Fibroblast of peridontal ligament (primary cell): ENCODE measurements at regions not wholly inside any gene's neighbourhood (a gene's known extent, or its start where the extent isn't known, plus 50 kb on each side); places are given as distances from the start of the nearest gene placed in this dataset.
"Not testable (repeated sequence)": the region's sequence is repeated elsewhere in the genome, so short reads cannot be mapped to it uniquely, and the experiment has no call there.

ENCODE experiments used
- DNase-seq: peaks from one replicate; pipeline ENCODE4 v3.0.0-alpha.2; 2010; ENCODE audit errors: extremely low read depth

- no peak for DNase-seq
Observed at GRCh38 chr20:29296256-29297230, 1960.9 kb upstream of the DEFB115 start.

- DNase-seq, result no peak
Observed at GRCh38 chr20:29297411-29298270, 1959.8 kb upstream of the DEFB115 start.

- DNase-seq, result no peak
Observed at GRCh38 chr20:29298271-29298590, 1959.2 kb upstream of the DEFB115 start.

- DNase-seq, result no peak
Observed at GRCh38 chr20:29298759-29299613, 1958.5 kb upstream of the DEFB115 start.

GRCh38 chr20:29299811-29300578 is 1957.5 kb upstream of the DEFB115 start:
- no peak for DNase-seq

DNA sequence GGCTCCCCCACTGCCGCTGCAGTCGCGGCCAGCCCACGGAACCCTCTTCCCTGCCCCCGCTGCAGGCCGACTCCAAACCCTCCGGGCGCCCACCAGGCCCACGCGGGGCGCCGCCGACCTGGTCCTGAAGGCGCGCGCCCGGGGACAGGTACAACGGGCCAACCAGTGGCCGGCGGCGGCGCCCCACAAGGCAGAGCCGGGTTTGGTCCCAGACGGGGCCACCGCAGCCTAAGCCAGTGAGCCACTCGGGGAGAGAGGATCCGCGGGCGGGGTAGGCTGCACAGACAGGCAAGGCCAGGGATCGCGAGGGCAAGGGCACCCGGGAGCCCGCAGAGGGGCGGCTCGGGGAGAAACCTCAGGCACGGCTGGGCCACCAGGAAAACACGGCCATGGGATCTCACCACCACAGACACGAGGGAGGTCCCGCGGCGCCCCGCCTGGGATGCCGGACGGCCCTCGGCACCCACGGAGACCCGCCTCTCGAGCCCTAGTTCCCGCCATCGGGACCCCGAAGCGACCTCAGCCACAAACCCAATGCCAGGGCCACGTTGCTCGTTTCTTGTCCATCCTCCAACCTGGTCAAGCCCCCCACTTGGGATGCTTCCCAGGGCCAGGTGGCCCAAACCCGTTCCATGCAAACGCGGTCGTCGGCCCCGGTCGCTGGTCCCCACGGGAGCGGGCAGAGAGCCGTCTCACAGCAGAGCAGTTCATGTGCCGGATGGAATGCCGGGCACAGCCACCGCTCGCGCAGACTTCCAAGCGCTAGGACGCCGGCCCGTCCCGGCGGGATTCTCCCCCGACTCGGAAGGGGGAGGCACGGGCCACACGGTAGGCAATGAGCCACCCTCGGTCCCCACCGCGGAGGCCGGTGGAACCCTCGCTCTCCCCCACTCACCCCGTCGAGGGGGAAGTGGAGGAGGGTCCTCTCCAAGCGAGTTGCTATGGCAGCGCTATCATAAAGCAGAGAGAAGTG is 1956.6 kb upstream of the DEFB115 start:
- no peak for DNase-seq

DNA sequence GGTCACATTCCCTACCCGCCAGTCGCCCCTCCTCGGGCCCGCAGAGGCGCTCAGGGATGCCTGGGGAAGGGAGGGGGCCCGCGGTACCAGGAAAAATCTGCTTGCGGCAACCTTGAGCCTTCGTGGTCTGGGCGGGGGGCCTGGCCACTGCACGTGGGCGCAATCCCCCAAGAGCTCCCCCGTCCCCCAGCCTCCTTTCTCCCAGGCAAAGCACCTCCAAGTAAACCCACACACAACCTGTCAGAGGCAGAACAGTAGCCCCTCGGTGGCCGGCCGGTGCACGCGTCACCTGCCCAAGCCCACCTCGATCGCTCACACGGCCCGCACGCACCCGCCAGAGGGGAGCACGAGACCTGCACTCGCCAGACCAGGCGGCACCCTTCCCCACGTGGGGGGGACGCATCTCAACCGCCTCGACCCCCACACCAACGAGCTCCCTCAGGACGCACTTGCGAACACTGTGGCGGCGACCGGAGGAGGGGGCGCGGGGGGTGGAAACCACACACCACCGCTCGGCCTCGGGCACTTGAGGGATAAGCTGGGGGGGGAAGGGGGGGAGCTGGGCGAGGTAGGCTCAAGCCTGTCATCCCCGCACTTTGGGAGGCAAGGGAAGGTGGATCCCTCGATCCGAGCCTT is 1955.7 kb upstream of the DEFB115 start:
- no peak for DNase-seq

DNA sequence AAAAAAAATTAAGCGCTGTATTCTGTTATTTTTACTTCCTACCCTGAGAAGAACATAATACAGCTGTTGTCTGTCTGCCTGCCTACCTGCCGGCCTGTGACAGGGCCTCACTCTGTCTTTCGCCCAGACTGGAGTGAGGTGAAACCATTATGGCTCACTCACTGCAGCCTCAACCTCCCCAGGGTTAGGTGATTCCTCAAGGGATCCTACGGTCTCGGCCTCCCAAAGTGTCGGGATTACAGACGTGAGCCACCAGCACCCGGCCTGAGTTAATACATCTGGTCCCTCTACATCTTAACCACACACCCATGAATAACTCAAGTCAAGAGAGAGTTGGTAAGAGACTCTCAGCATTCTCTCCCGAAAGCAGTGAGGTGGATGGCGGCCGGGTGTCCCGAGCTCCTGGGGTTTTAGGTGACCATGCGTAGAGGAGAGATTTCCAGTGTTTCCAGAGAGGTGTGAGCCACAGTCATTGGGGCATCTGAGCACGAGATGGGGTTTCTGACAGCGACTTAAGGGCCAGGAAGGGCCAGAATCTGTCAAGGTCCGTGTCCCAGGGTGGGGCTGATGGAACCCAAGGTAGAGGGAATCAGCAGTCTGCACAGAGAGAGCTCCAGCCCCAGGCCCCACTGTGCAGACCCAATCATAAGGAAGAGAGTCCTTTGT is 1954.4 kb upstream of the DEFB115 start:
- no peak for DNase-seq

DNA sequence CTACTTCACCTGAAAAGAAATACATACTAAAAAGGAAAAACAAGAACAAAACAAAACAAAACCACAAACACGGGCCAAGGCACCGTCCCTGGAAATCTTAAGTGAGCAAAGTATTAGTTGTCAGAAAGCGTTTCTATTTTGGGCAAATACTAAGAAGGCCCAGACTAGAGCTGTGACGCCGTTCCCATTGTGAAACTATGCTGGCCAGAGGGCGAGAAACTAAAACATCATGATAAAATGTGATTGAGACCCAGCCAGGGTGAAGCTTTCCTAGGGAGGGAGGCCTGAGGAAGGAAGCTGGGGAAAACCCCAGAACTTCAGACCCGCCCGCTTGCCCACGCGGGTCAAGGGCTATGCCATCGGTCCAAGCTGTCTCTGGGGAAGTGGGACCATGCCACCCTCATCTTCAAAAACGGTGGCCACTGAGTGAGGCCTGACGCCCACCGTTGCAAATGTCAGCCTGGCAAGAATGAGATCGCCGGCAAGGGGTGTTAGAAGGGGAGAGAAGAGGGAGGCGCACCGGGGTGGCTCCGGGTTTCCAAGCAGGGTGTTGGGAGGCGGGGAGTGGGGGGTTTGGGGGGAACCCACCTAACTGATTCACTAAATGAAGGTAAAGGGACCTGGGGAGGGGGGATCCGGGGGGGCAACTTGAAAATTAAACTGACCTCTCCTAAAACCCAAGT is 1950.9 kb upstream of the DEFB115 start:
- DNase-seq, result no peak

- not testable (repeated sequence) for DNase-seq
Observed at GRCh38 chr20:29307484-29307883, 1950.0 kb upstream of the DEFB115 start.

GRCh38 chr20:29308956-29309355 is 1948.5 kb upstream of the DEFB115 start:
- not testable (repeated sequence) for DNase-seq

GRCh38 chr20:29309481-29309880 is 1948.0 kb upstream of the DEFB115 start:
- DNase-seq, result not testable (repeated sequence)

- not testable (repeated sequence) for DNase-seq
Observed at GRCh38 chr20:29311046-29311445, 1946.4 kb upstream of the DEFB115 start.

DNA sequence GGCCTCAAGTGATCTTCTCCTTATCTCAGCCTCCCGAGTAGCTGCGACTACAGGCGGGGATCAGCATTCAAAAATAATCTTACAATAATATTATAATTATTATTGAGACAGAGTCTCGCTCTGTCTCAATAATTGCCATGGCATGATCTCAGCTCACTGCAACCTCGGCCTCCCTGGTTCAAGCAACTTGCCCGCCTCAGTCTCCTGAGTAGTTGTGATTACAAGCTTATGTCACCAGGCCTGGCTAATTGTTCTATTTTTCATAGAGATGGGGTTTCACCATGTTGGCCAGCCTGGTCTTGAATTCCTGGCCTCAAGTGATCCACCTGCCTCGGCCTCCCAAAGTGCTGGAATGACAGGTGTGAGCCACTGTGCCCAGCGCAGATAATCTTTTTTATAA is 1944.8 kb upstream of the DEFB115 start:
- not testable (repeated sequence) for DNase-seq

DNA sequence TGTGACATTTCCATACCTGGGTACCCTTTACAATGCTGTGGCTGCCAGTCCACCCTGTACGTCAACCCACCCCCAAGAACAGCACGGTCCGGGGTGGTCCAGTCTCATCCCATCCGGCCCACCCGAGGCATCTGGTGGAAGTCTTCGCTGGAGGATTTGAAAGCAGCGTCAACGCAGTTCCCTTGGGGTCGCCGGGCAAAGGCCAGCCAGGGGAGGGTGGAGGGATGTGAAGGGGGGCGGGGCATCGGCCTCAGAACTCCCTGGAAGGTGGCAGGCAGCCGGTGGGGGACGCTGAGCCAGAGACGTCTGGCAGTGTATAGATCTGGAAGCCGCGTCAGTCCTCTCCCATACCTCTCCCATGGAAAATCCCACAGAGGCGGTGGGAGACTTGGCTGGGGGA is 1944.0 kb upstream of the DEFB115 start:
- no peak for DNase-seq

- no peak for DNase-seq
Observed at GRCh38 chr20:29314294-29314693, 1943.2 kb upstream of the DEFB115 start.

GRCh38 chr20:29318871-29319461 is 1938.5 kb upstream of the DEFB115 start:
- no peak for DNase-seq

DNA sequence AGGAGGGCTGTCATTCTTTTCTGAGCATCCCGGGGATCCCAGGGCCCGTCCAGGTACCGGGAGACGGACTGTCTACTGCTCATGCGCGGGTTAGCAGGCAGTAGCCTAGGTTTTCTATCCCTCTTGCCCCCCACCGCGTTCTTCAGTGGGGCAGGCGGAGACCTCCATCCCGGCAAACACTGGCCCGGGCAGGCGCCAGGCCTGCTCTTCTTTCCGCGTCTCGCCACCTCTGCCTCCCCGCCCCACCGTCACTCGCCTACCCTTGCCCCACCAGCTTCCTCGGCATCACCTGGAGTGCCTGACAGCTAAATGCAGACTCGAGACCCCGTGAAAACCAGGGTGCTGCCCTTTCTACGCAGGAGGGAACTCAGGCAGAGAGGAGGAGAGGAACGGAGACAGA is 1937.7 kb upstream of the DEFB115 start:
- DNase-seq, result no peak
